Stimulated activated naive B cell treated with anti-CD40 and anti-IgM and Interleukin-4, amounts not matched to agents 10 μg/mL and 1 μg/mL and 100 μg/mL, for 72 hours (primary cell): ENCODE measurements at regions not wholly inside any gene's neighbourhood (a gene's known extent, or its start where the extent isn't known, plus 50 kb on each side); places are given as distances from the start of the nearest gene placed in this dataset.
"Not testable (repeated sequence)": the region's sequence is repeated elsewhere in the genome, so short reads cannot be mapped to it uniquely, and the experiment has no call there.

Experiments used
- ATAC-seq, 2 donors: fragments of 150-1000 bp; cut with Tn5 transposase; replicated peaks; 2 replicates each; pipeline ENCODE4 v1.10.0; 2021; ENCODE audit warnings: moderate library complexity in 1 of 2
- DNase-seq: peaks from one replicate; pipeline ENCODE4 v3.0.0; 2021
- H3K27ac Mint-ChIP-seq: one replicate; pipeline ENCODE4 v1.8.0; 2022; ENCODE audit warnings: mild to moderate bottlenecking, mixed read lengths
- H3K27me3 Mint-ChIP-seq, 2 donors: one replicate each; pipeline ENCODE4 v1.8.0; 2022; ENCODE audit warnings: mixed read lengths in 2 of 2
- H3K36me3 Mint-ChIP-seq, 2 donors: one replicate each; pipeline ENCODE4 v1.8.0; 2022; ENCODE audit warnings: mixed read lengths in 2 of 2, mild to moderate bottlenecking in 1 of 2
- H3K4me1 Mint-ChIP-seq, 2 donors: one replicate each; pipeline ENCODE4 v1.8.0; 2022; ENCODE audit warnings: mixed read lengths in 2 of 2, mild to moderate bottlenecking in 1 of 2
- H3K4me3 Mint-ChIP-seq, 2 donors: one replicate each; pipeline ENCODE4 v1.8.0; 2022; ENCODE audit warnings: mild to moderate bottlenecking in 2 of 2, mixed read lengths in 2 of 2, moderate library complexity in 1 of 2
- H3K9me3 Mint-ChIP-seq, 2 donors: one replicate each; pipeline ENCODE4 v1.8.0; 2022; ENCODE audit warnings: mixed read lengths in 2 of 2, mild to moderate bottlenecking in 1 of 2

- Mint-ChIP-seq H3K4me1 (no peaks in the 10 kb centered on the region), H3K27ac (no peak overlapping the region), H3K27me3 (peaks cover 11 to 12% of the 10 kb centered on the region in 2 donors), H3K4me3 (no peak overlapping the region), H3K9me3 (no peaks in the 10 kb centered on the region), H3K36me3 (no peaks in the 10 kb centered on the region)
- ATAC-seq (no peak), DNase-seq (no peak)
Observed at GRCh38 chr19:34057155-34057554, 115.1 kb upstream of the LSM14A start.

DNA sequence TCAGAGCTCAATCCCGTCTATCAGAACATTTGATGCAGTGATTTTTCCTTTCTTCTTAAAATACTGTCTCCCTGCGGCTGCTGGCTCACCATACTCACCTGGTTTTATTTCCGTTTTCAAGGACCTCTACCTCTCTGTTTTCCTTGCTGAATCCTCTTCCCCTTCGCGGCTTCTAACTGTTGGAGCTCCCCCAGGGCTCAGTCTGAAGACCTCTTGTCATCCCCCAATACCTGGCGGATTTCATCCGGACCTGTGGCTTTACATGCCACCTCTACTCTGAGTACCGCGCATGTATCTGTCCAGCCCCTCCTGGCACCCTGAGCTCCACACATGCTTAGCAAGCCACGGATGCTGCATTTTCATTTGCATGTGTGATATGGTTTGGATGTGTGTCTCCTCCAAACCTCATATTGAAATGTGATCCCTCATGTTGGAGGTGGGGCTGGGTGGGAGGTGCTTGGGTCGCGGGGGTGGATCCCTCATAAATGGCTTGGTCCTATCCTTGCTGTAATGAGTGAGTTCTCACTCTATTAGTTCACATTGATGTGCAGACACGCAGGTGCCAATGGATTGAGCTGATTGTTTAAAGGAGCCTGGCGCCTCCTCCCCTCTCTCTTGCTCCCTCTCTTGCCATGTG is 106.2 kb upstream of the LSM14A start:
- no peaks in the 10 kb centered on the region for H3K36me3 Mint-ChIP-seq
- ATAC-seq = no peak
- DNase-seq = no peak
- H3K27me3 Mint-ChIP-seq = peaks cover 14 to 32% of the 10 kb centered on the region in 2 donors
- no peak overlapping the region for H3K4me3 Mint-ChIP-seq
- no peak overlapping the region for H3K27ac Mint-ChIP-seq
- H3K9me3 Mint-ChIP-seq = no peaks in the 10 kb centered on the region
- no peaks in the 10 kb centered on the region for H3K4me1 Mint-ChIP-seq

- no peaks in the 10 kb centered on the region for H3K9me3 Mint-ChIP-seq
- H3K4me3 Mint-ChIP-seq = no peak overlapping the region
- no peaks in the 10 kb centered on the region for H3K4me1 Mint-ChIP-seq
- ATAC-seq (no peak), DNase-seq (no peak)
- H3K27me3 Mint-ChIP-seq = peaks cover 23 to 37% of the 10 kb centered on the region in 2 donors
- no peaks in the 10 kb centered on the region for H3K36me3 Mint-ChIP-seq
- H3K27ac Mint-ChIP-seq = no peak overlapping the region
Observed at GRCh38 chr19:34067861-34068271, 104.4 kb upstream of the LSM14A start.

DNA sequence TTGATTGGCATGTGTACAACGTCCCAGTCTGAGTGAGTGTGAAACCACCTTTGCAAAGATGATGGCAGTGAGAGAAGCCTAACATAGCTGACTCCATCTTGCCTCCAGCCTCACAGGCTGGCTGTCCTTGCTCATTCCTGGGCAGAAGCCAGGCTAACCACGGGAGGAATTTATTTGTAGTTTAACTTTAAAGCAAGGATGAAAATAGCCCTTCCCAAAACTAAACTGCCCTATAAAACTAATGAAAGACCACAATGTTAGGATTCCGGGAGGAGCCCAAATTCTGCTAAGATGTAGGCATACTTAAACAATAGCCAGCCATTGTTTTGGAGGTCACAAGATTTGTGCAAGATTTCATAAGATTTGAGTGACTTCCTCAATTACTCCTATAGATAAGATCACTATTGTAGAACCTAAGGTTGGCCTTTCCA is 96.6 kb upstream of the LSM14A start:
- H3K9me3 Mint-ChIP-seq = peaks cover 6% of the 10 kb centered on the region in 2 donors
- DNase-seq = no peak
- H3K36me3 Mint-ChIP-seq = no peaks in the 10 kb centered on the region
- H3K27ac Mint-ChIP-seq = no peak overlapping the region
- ATAC-seq = no peak
- no peaks in the 10 kb centered on the region for H3K4me1 Mint-ChIP-seq
- H3K4me3 Mint-ChIP-seq = no peak overlapping the region
- peaks cover 27 to 30% of the 10 kb centered on the region in 2 donors for H3K27me3 Mint-ChIP-seq

GRCh38 chr19:34082289-34083077 is 89.8 kb upstream of the LSM14A start:
- Mint-ChIP-seq H3K9me3 (peaks cover 7 to 12% of the 10 kb centered on the region in 2 donors), H3K27ac (no peak overlapping the region), H3K27me3 (peaks cover 22 to 37% of the 10 kb centered on the region in 2 donors), H3K36me3 (peaks cover 0 to 4% of the 10 kb centered on the region in 2 donors), H3K4me1 (no peaks in the 10 kb centered on the region), H3K4me3 (no peak overlapping the region)
- DNase-seq (no peak), ATAC-seq (no peak)

- no peaks in the 10 kb centered on the region for H3K4me1 Mint-ChIP-seq
- DNase-seq (no peak), ATAC-seq (no peak)
- H3K9me3 Mint-ChIP-seq = peaks cover 5 to 6% of the 10 kb centered on the region in 2 donors
- H3K4me3 Mint-ChIP-seq = no peak overlapping the region
- H3K27me3 Mint-ChIP-seq = peaks cover 16 to 34% of the 10 kb centered on the region in 2 donors
- peaks cover 0 to 4% of the 10 kb centered on the region in 2 donors for H3K36me3 Mint-ChIP-seq
- no peak overlapping the region for H3K27ac Mint-ChIP-seq
Observed at GRCh38 chr19:34084396-34085145, 87.7 kb upstream of the LSM14A start.

GRCh38 chr19:34085336-34085735 is 87.0 kb upstream of the LSM14A start:
- no peak for DNase-seq
- no peak for ATAC-seq
- H3K4me3 Mint-ChIP-seq = no peak overlapping the region
- peaks cover 0 to 4% of the 10 kb centered on the region in 2 donors for H3K36me3 Mint-ChIP-seq
- no peaks in the 10 kb centered on the region for H3K4me1 Mint-ChIP-seq
- H3K9me3 Mint-ChIP-seq = peaks cover 5 to 6% of the 10 kb centered on the region in 2 donors
- H3K27ac Mint-ChIP-seq = no peak overlapping the region
- peaks cover 18 to 39% of the 10 kb centered on the region in 2 donors for H3K27me3 Mint-ChIP-seq

DNA sequence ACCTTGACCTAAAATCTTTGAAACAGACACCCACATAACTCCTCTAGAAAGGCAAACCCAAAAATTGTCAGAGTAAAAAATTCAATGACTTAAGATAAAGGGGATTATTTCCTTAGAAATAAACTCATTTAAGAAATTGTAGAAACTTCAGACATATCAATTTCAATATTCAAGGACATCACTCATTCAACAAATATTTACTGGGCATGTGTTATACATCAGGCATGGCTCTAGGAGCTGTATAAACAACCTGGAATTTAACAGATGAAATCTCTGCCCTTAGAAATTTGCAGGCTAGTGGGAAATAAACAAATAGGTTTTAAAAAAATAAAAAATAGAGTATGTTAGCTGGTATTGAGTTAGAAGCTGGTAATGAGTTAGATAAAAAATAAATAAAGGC is 84.0 kb upstream of the LSM14A start:
- peaks cover 0 to 4% of the 10 kb centered on the region in 2 donors for H3K36me3 Mint-ChIP-seq
- H3K4me3 Mint-ChIP-seq = no peak overlapping the region
- peaks cover 5 to 6% of the 10 kb centered on the region in 2 donors for H3K9me3 Mint-ChIP-seq
- no peak for DNase-seq
- H3K27me3 Mint-ChIP-seq = peaks cover 18 to 34% of the 10 kb centered on the region in 2 donors
- ATAC-seq = no peak
- H3K27ac Mint-ChIP-seq = no peak overlapping the region
- no peaks in the 10 kb centered on the region for H3K4me1 Mint-ChIP-seq

DNA sequence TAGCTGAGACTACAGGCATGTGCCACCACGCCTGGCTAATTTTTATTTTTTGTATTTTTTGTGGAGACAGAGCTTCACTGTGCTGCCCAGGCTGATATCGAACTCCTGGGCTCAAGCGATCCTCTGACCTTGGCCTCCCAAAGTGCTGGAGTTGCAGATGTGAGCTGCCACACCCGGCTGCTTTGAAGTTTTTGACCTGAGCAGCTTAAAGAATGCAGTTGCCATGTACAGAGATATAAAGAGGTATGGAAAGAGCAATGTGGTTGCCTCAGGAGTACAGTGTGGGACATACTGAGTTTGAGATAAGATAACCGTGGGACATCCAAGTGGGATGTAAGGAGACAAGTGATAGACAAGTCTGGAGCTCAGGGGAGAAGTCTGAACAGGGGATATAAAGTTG is 82.7 kb upstream of the LSM14A start:
- Mint-ChIP-seq H3K9me3 (peaks cover 6% of the 10 kb centered on the region in 2 donors), H3K4me3 (no peak overlapping the region), H3K27ac (no peak overlapping the region), H3K27me3 (peaks cover 18 to 32% of the 10 kb centered on the region in 2 donors), H3K36me3 (peaks cover 0 to 4% of the 10 kb centered on the region in 2 donors), H3K4me1 (no peaks in the 10 kb centered on the region)
- no peak for ATAC-seq
- no peak for DNase-seq

GRCh38 chr19:34094960-34095359 is 77.3 kb upstream of the LSM14A start:
- Mint-ChIP-seq H3K4me3 (no peak overlapping the region), H3K9me3 (peaks cover 0 to 1% of the 10 kb centered on the region in 2 donors), H3K27ac (no peak overlapping the region), H3K36me3 (no peaks in the 10 kb centered on the region), H3K27me3 (peaks cover 20 to 33% of the 10 kb centered on the region in 2 donors), H3K4me1 (no peaks in the 10 kb centered on the region)
- DNase-seq (no peak), ATAC-seq (no peak)

DNA sequence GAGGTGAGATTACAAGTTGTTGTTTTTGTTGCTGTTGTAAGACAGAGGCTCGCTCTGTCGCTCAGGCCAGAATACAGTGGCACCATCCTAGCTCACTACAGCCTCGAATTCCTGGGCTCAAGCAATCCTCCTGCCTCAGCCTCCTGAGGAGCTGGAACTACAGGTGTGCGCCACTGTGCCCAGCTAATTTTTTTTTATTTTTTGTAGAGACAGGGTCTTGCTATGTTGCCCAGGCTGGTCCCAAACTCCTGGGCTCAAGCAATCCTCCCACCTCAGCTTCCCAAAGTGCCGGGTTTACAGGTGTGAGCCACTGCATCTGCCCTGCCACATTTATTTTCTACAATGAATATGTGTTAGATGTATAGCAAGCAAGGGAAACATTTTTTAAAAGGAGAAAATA is 76.9 kb upstream of the LSM14A start:
- DNase-seq, H3K36me3 Mint-ChIP-seq, ATAC-seq, H3K4me1 Mint-ChIP-seq, H3K9me3 Mint-ChIP-seq, H3K27ac Mint-ChIP-seq, H3K4me3 Mint-ChIP-seq: not testable (repeated sequence)
- peaks cover 18 to 33% of the 10 kb centered on the region in 2 donors for H3K27me3 Mint-ChIP-seq

GRCh38 chr19:34096020-34096915 is 76.0 kb upstream of the LSM14A start:
- Mint-ChIP-seq H3K4me3 (no peak overlapping the region), H3K27me3 (peaks cover 12 to 29% of the 10 kb centered on the region in 2 donors), H3K27ac (no peak overlapping the region), H3K36me3 (no peaks in the 10 kb centered on the region), H3K4me1 (no peaks in the 10 kb centered on the region), H3K9me3 (peaks cover 0 to 1% of the 10 kb centered on the region in 2 donors)
- DNase-seq (no peak), ATAC-seq (peak in 1 of 2 donors; percentile 43)

GRCh38 chr19:34104096-34104495 is 68.2 kb upstream of the LSM14A start:
- DNase-seq = no peak
- H3K27me3 Mint-ChIP-seq = peaks cover 10 to 18% of the 10 kb centered on the region in 2 donors
- H3K9me3 Mint-ChIP-seq = no peaks in the 10 kb centered on the region
- peak overlapping the region; percentile 64 to 65 for H3K4me3 Mint-ChIP-seq
- H3K27ac Mint-ChIP-seq = no peak overlapping the region
- peaks cover 7 to 8% of the 10 kb centered on the region in 2 donors for H3K4me1 Mint-ChIP-seq
- peak; percentile 67 for ATAC-seq
- H3K36me3 Mint-ChIP-seq = no peaks in the 10 kb centered on the region
